ENCODE measurements at regions not wholly inside any gene's neighbourhood (a gene's known extent, or its start where the extent isn't known, plus 50 kb on each side); places are given as distances from the start of the nearest gene placed in this dataset.

DNA sequence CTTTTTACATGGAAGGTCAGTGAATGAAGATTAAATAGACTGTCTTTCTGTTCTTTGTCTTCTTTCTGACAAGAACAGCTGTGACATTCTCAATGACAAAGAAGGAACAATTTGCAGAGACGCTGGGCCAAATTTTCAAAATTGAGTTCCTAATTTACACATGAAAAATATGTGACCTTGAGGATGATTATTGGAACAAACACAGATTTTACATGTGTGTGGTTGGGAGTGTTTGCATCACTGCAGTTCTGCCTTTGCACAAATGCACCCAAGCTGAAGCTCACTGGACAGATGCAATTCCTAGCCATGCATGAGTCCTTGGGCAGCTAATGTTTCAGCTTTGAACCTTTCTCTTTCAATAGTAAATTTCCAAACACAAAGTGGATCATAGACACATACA is 350.8 kb downstream of the QKI start:
- no peak overlapping the region for H3K4me3 ChIP-seq (ENCODE audit: insufficient read depth, low read length, poor library complexity, severe bottlenecking)
- H3K27ac ChIP-seq (ENCODE audit: low read depth, low read length) = no peak overlapping the region
- H3K9me2 ChIP-seq (replicated peaks; ENCODE audit: insufficient read depth, low read length) = no peaks in the 10 kb centered on the region
- H3K79me2 ChIP-seq (ENCODE audit: insufficient read depth, low read length) = no peaks in the 10 kb centered on the region
- no peaks in the 10 kb centered on the region for H4K20me1 ChIP-seq (ENCODE audit: low read depth, low read length)
- no peaks in the 10 kb centered on the region for H3K36me3 ChIP-seq (ENCODE audit: low read length)
- H3K9ac ChIP-seq (ENCODE audit: low read length) = no peak overlapping the region
- no peaks in the 10 kb centered on the region for H3F3A ChIP-seq (ENCODE audit: insufficient read depth)
- no peak for TF ChIP-seq EZH2phosphoT487 (conservative IDR thresholded peaks at IDR 0.05; ENCODE audit: low read length)
- TF ChIP-seq, protein P1, sequence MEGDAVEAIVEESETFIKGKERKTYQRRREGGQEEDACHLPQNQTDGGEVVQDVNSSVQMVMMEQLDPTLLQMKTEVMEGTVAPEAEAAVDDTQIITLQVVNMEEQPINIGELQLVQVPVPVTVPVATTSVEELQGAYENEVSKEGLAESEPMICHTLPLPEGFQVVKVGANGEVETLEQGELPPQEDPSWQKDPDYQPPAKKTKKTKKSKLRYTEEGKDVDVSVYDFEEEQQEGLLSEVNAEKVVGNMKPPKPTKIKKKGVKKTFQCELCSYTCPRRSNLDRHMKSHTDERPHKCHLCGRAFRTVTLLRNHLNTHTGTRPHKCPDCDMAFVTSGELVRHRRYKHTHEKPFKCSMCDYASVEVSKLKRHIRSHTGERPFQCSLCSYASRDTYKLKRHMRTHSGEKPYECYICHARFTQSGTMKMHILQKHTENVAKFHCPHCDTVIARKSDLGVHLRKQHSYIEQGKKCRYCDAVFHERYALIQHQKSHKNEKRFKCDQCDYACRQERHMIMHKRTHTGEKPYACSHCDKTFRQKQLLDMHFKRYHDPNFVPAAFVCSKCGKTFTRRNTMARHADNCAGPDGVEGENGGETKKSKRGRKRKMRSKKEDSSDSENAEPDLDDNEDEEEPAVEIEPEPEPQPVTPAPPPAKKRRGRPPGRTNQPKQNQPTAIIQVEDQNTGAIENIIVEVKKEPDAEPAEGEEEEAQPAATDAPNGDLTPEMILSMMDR (IDR thresholded peaks at IDR 0.05; ENCODE audit: insufficient read depth, low read length, poor library complexity, severe bottlenecking) = no peak
- no peak overlapping the region for H2AFZ ChIP-seq (ENCODE audit: low read depth, low read length, severe bottlenecking)
- no peaks in the 10 kb centered on the region for H3K27me3 ChIP-seq (ENCODE audit: low read length)
- H3K4me2 ChIP-seq (ENCODE audit: low read depth, low read length, poor library complexity, severe bottlenecking) = no peak overlapping the region
- no peaks in the 10 kb centered on the region for H3K9me3 ChIP-seq (ENCODE audit: insufficient read depth, low read length)

DNA sequence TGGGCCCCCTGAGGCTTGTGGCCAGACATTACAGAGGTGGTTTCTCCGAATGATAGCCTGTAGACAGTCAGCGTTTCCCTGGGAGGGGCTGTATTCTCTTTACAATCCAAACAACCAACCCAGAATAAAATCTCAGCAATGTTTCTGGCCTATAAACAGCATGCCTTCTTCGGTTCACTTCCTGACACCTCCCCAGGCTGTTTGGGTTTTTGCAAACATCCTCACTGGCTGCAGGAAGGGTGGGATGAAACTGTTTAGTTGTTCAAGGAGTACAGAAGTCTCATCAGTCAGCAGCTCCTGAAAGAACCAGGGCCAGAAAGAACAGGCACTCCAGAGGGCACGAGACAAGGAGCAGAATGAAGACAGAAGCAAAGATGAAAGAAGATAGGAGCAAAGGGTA is 350.0 kb downstream of the QKI start:
- no peak overlapping the region for H2AFZ ChIP-seq (ENCODE audit: low read depth, low read length, severe bottlenecking)
- no peaks in the 10 kb centered on the region for H4K20me1 ChIP-seq (ENCODE audit: low read depth, low read length)
- no peak overlapping the region for H3K4me2 ChIP-seq (ENCODE audit: low read depth, low read length, poor library complexity, severe bottlenecking)
- H3K79me2 ChIP-seq (ENCODE audit: insufficient read depth, low read length) = no peaks in the 10 kb centered on the region
- H3K9me3 ChIP-seq (ENCODE audit: insufficient read depth, low read length) = no peaks in the 10 kb centered on the region
- no peaks in the 10 kb centered on the region for H3K27me3 ChIP-seq (ENCODE audit: low read length)
- no peak overlapping the region for H3K4me3 ChIP-seq (ENCODE audit: insufficient read depth, low read length, poor library complexity, severe bottlenecking)
- no peaks in the 10 kb centered on the region for H3K36me3 ChIP-seq (ENCODE audit: low read length)
- no peaks in the 10 kb centered on the region for H3F3A ChIP-seq (ENCODE audit: insufficient read depth)
- H3K27ac ChIP-seq (ENCODE audit: low read depth, low read length) = no peak overlapping the region
- H3K9ac ChIP-seq (ENCODE audit: low read length) = no peak overlapping the region
- no peaks in the 10 kb centered on the region for H3K9me2 ChIP-seq (replicated peaks; ENCODE audit: insufficient read depth, low read length)
- TF ChIP-seq EZH2phosphoT487 (conservative IDR thresholded peaks at IDR 0.05; ENCODE audit: low read length) = no peak
- TF ChIP-seq, protein P1 (IDR thresholded peaks at IDR 0.05; ENCODE audit: insufficient read depth, low read length, poor library complexity, severe bottlenecking) = no peak

DNA sequence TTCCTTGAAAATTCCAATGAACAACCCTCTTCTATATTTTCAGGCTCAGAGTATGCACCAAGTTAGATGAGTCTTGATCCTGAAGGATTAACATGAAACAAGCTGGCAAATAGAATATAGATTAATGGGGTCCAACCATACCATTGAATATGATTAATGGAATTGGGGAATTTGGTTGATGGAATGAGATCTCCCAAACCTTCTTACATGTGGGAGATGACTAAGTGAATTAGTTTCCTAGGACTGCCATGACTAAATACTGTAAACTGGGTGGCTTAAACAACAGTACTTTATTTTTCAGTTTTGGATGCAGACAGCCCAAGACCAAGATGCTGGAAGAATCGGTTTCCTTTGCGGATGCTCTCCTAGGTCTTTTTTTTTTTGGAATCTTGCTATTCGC is 347.0 kb downstream of the QKI start:
- Histone ChIP-seq H2AFZ (ENCODE audit: low read depth, low read length, severe bottlenecking) (no peak overlapping the region), H3K27me3 (ENCODE audit: low read length) (no peaks in the 10 kb centered on the region), H3K27ac (ENCODE audit: low read depth, low read length) (no peak overlapping the region), H3K9me2 (replicated peaks; ENCODE audit: insufficient read depth, low read length) (no peaks in the 10 kb centered on the region), H3K4me2 (ENCODE audit: low read depth, low read length, poor library complexity, severe bottlenecking) (no peak overlapping the region), H3K9ac (ENCODE audit: low read length) (no peak overlapping the region), H3K79me2 (ENCODE audit: insufficient read depth, low read length) (no peaks in the 10 kb centered on the region), H4K20me1 (ENCODE audit: low read depth, low read length) (no peaks in the 10 kb centered on the region), H3K36me3 (ENCODE audit: low read length) (no peaks in the 10 kb centered on the region), H3K4me3 (ENCODE audit: insufficient read depth, low read length, poor library complexity, severe bottlenecking) (no peak overlapping the region), H3K9me3 (ENCODE audit: insufficient read depth, low read length) (no peaks in the 10 kb centered on the region), H3F3A (ENCODE audit: insufficient read depth) (no peaks in the 10 kb centered on the region)
- TF ChIP-seq, protein P1 (IDR thresholded peaks at IDR 0.05; ENCODE audit: insufficient read depth, low read length, poor library complexity, severe bottlenecking) = no peak
- no peak for TF ChIP-seq EZH2phosphoT487 (conservative IDR thresholded peaks at IDR 0.05; ENCODE audit: low read length)
